ENCODE measurements at regions not wholly inside any gene's neighbourhood (a gene's known extent, or its start where the extent isn't known, plus 50 kb on each side); places are given as distances from the start of the nearest gene placed in this dataset.

GRCh38 chr7:67716729-67717128 lies 720.1 kb downstream of the TYW1 start:
- no peaks in the 10 kb centered on the region for H3K36me3 ChIP-seq (ENCODE audit: control insufficient read depth in 2 of 2, extremely low read depth in 1 of 2, insufficient read depth in 1 of 2, low read length in 1 of 2)
- Mint-ChIP-seq H3K9me3 (peaks cover 5 to 18% (median 8%) of the 10 kb centered on the region in 3 donors), H3K4me1 (no peaks in the 10 kb centered on the region)

GRCh38 chr7:67723591-67723990 lies 727.0 kb downstream of the TYW1 start:
- Histone ChIP-seq H3K4me3 (ENCODE audit: control insufficient read depth in 1 of 2, extremely low read depth in 1 of 2, low read length in 1 of 2) (no peak overlapping the region), H3K9me3 (no peaks in the 10 kb centered on the region), H3K27me3 (replicated peaks in 1 of 2; ENCODE audit: control insufficient read depth in 2 of 2, extremely low read depth in 1 of 2, insufficient read depth in 2 of 2, low read length in 1 of 2) (no peaks in the 10 kb centered on the region), H3K36me3 (ENCODE audit: control insufficient read depth in 2 of 2, extremely low read depth in 1 of 2, insufficient read depth in 1 of 2, low read length in 1 of 2) (no peaks in the 10 kb centered on the region), H3K27ac (ENCODE audit: low read length) (no peak overlapping the region), H3K4me1 (ENCODE audit: control insufficient read depth in 1 of 2, extremely low read depth in 1 of 2, insufficient read depth in 2 of 2, low read length in 2 of 2) (no peaks in the 10 kb centered on the region)
- no CpG with 5 or more reads among the region's 3 CpGs for WGBS (ENCODE audit: insufficient coverage)
- ATAC-seq (replicated peaks in 1 of 4) (no peak), DNase-seq (no peak)
- Mint-ChIP-seq H3K4me3 (no peak overlapping the region), H3K9me3 (peaks cover 9 to 26% (median 12%) of the 10 kb centered on the region in 3 donors), H3K27me3 (no peaks in the 10 kb centered on the region), H3K4me1 (no peaks in the 10 kb centered on the region), H3K36me3 (no peaks in the 10 kb centered on the region), H3K27ac (no peak overlapping the region)
- POLR2A ChIA-PET, result no interaction called here
- CTCF ChIA-PET, result no interaction called here

More at GRCh38 chr7:67716729-67717128, 720.1 kb downstream of the TYW1 start:
- H3K27me3 Mint-ChIP-seq, result no peaks in the 10 kb centered on the region
- Histone ChIP-seq H3K4me3 (ENCODE audit: control insufficient read depth in 1 of 2, extremely low read depth in 1 of 2, low read length in 1 of 2) (no peak overlapping the region), H3K4me1 (ENCODE audit: control insufficient read depth in 1 of 2, extremely low read depth in 1 of 2, insufficient read depth in 2 of 2, low read length in 2 of 2) (no peaks in the 10 kb centered on the region), H3K27me3 (replicated peaks in 1 of 2; ENCODE audit: control insufficient read depth in 2 of 2, extremely low read depth in 1 of 2, insufficient read depth in 2 of 2, low read length in 1 of 2) (peaks cover 0 to 3% of the 10 kb centered on the region in 2 experiments), H3K27ac (ENCODE audit: low read length) (no peak overlapping the region), H3K9me3 (no peaks in the 10 kb centered on the region)
- ATAC-seq (replicated peaks in 1 of 4), result no peak
- no peak for DNase-seq
- no peak overlapping the region for H3K27ac Mint-ChIP-seq
- 0% methylated on average over 1 of the region's 2 CpGs for WGBS (ENCODE audit: insufficient coverage)
- no peak overlapping the region for H3K4me3 Mint-ChIP-seq
- no peaks in the 10 kb centered on the region for H3K36me3 Mint-ChIP-seq
- ChIA-PET CTCF (no interaction called here), POLR2A (no interaction called here)

GRCh38 chr7:67724435-67724834 lies 727.8 kb downstream of the TYW1 start:
- ATAC-seq (replicated peaks in 1 of 4), result no peak

GRCh38 chr7:67724955-67725354 lies 728.3 kb downstream of the TYW1 start:
- Histone ChIP-seq H3K27me3 (replicated peaks in 1 of 2; ENCODE audit: control insufficient read depth in 2 of 2, extremely low read depth in 1 of 2, insufficient read depth in 2 of 2, low read length in 1 of 2) (no peaks in the 10 kb centered on the region), H3K36me3 (ENCODE audit: control insufficient read depth in 2 of 2, extremely low read depth in 1 of 2, insufficient read depth in 1 of 2, low read length in 1 of 2) (no peaks in the 10 kb centered on the region), H3K4me1 (ENCODE audit: control insufficient read depth in 1 of 2, extremely low read depth in 1 of 2, insufficient read depth in 2 of 2, low read length in 2 of 2) (no peaks in the 10 kb centered on the region), H3K9me3 (no peaks in the 10 kb centered on the region), H3K4me3 (ENCODE audit: control insufficient read depth in 1 of 2, extremely low read depth in 1 of 2, low read length in 1 of 2) (no peak overlapping the region), H3K27ac (ENCODE audit: low read length) (no peak overlapping the region)
- WGBS (ENCODE audit: insufficient coverage), result no CpG with 5 or more reads among the region's 2 CpGs
- Mint-ChIP-seq H3K9me3 (peaks cover 15 to 29% (median 15%) of the 10 kb centered on the region in 3 donors), H3K27ac (no peak overlapping the region), H3K36me3 (no peaks in the 10 kb centered on the region), H3K4me1 (no peaks in the 10 kb centered on the region), H3K4me3 (no peak overlapping the region), H3K27me3 (no peaks in the 10 kb centered on the region)
- no peak for DNase-seq
- no peak for ATAC-seq (replicated peaks in 1 of 4)
- ChIA-PET CTCF (no interaction called here), POLR2A (no interaction called here)

More at GRCh38 chr7:67724435-67724834, 727.8 kb downstream of the TYW1 start:
- no peaks in the 10 kb centered on the region for H3K4me1 Mint-ChIP-seq
- no peak for DNase-seq
- ChIA-PET CTCF (no interaction called here), POLR2A (no interaction called here)
- Histone ChIP-seq H3K36me3 (ENCODE audit: control insufficient read depth in 2 of 2, extremely low read depth in 1 of 2, insufficient read depth in 1 of 2, low read length in 1 of 2) (no peaks in the 10 kb centered on the region), H3K9me3 (no peaks in the 10 kb centered on the region), H3K4me1 (ENCODE audit: control insufficient read depth in 1 of 2, extremely low read depth in 1 of 2, insufficient read depth in 2 of 2, low read length in 2 of 2) (no peaks in the 10 kb centered on the region), H3K27me3 (replicated peaks in 1 of 2; ENCODE audit: control insufficient read depth in 2 of 2, extremely low read depth in 1 of 2, insufficient read depth in 2 of 2, low read length in 1 of 2) (no peaks in the 10 kb centered on the region), H3K27ac (ENCODE audit: low read length) (no peak overlapping the region), H3K4me3 (ENCODE audit: control insufficient read depth in 1 of 2, extremely low read depth in 1 of 2, low read length in 1 of 2) (no peak overlapping the region)
- WGBS (ENCODE audit: insufficient coverage), result 92% methylated on average over 4 of the region's 5 CpGs
- H3K4me3 Mint-ChIP-seq, result no peak overlapping the region
- no peaks in the 10 kb centered on the region for H3K27me3 Mint-ChIP-seq
- H3K36me3 Mint-ChIP-seq, result no peaks in the 10 kb centered on the region
- H3K27ac Mint-ChIP-seq, result no peak overlapping the region
- H3K9me3 Mint-ChIP-seq, result peaks cover 12 to 26% (median 14%) of the 10 kb centered on the region in 3 donors

- no peaks in the 10 kb centered on the region for H3K27me3 ChIP-seq (replicated peaks in 1 of 2; ENCODE audit: control insufficient read depth in 2 of 2, extremely low read depth in 1 of 2, insufficient read depth in 2 of 2, low read length in 1 of 2)
- no peaks in the 10 kb centered on the region for H3K9me3 ChIP-seq
- Mint-ChIP-seq H3K4me3 (no peak overlapping the region), H3K36me3 (no peaks in the 10 kb centered on the region), H3K27ac (no peak overlapping the region), H3K9me3 (peaks cover 15 to 29% (median 16%) of the 10 kb centered on the region in 3 donors), H3K4me1 (no peaks in the 10 kb centered on the region), H3K27me3 (no peaks in the 10 kb centered on the region)
- no peaks in the 10 kb centered on the region for H3K4me1 ChIP-seq (ENCODE audit: control insufficient read depth in 1 of 2, extremely low read depth in 1 of 2, insufficient read depth in 2 of 2, low read length in 2 of 2)
- no peaks in the 10 kb centered on the region for H3K36me3 ChIP-seq (ENCODE audit: control insufficient read depth in 2 of 2, extremely low read depth in 1 of 2, insufficient read depth in 1 of 2, low read length in 1 of 2)
- ATAC-seq (replicated peaks in 1 of 4) (no peak), DNase-seq (no peak)
- no peak overlapping the region for H3K4me3 ChIP-seq (ENCODE audit: control insufficient read depth in 1 of 2, extremely low read depth in 1 of 2, low read length in 1 of 2)
- WGBS (ENCODE audit: insufficient coverage), result 75% methylated on average over 3 of the region's 3 CpGs
- ChIA-PET CTCF (no interaction called here), POLR2A (no interaction called here)
- no peak overlapping the region for H3K27ac ChIP-seq (ENCODE audit: low read length)
These were observed 728.8 kb downstream of the TYW1 start for GRCh38 chr7:67725423-67725822.

- no peaks in the 10 kb centered on the region for H3K36me3 ChIP-seq (ENCODE audit: control insufficient read depth in 2 of 2, extremely low read depth in 1 of 2, insufficient read depth in 1 of 2, low read length in 1 of 2)
- H3K4me1 ChIP-seq (ENCODE audit: control insufficient read depth in 1 of 2, extremely low read depth in 1 of 2, insufficient read depth in 2 of 2, low read length in 2 of 2), result no peaks in the 10 kb centered on the region
- ChIA-PET CTCF (no interaction called here), POLR2A (no interaction called here)
- Mint-ChIP-seq H3K9me3 (peaks cover 20 to 28% (median 28%) of the 10 kb centered on the region in 3 donors), H3K27me3 (no peaks in the 10 kb centered on the region), H3K27ac (no peak overlapping the region), H3K36me3 (no peaks in the 10 kb centered on the region), H3K4me1 (no peaks in the 10 kb centered on the region), H3K4me3 (no peak overlapping the region)
- H3K27me3 ChIP-seq (replicated peaks in 1 of 2; ENCODE audit: control insufficient read depth in 2 of 2, extremely low read depth in 1 of 2, insufficient read depth in 2 of 2, low read length in 1 of 2), result no peaks in the 10 kb centered on the region
- H3K4me3 ChIP-seq (ENCODE audit: control insufficient read depth in 1 of 2, extremely low read depth in 1 of 2, low read length in 1 of 2), result no peak overlapping the region
- DNase-seq (no peak), ATAC-seq (replicated peaks in 1 of 4) (no peak)
- WGBS (ENCODE audit: insufficient coverage), result 76% methylated on average over 7 of the region's 7 CpGs
- H3K9me3 ChIP-seq, result no peaks in the 10 kb centered on the region
- H3K27ac ChIP-seq (ENCODE audit: low read length), result no peak overlapping the region
These were observed 733.1 kb downstream of the TYW1 start for GRCh38 chr7:67729771-67730170.

GRCh38 chr7:67731704-67732103 lies 735.1 kb downstream of the TYW1 start:
- ChIA-PET POLR2A (interaction anchor here in 1 of 2 donors (0.6 kb wide), 1 partner anchor 105 kb away, joined by 3 read pairs; no protein-coding TSS in a partner anchor), CTCF (no interaction called here)
- Histone ChIP-seq H3K9me3 (no peaks in the 10 kb centered on the region), H3K36me3 (ENCODE audit: control insufficient read depth in 2 of 2, extremely low read depth in 1 of 2, insufficient read depth in 1 of 2, low read length in 1 of 2) (no peaks in the 10 kb centered on the region), H3K4me3 (ENCODE audit: control insufficient read depth in 1 of 2, extremely low read depth in 1 of 2, low read length in 1 of 2) (no peak overlapping the region), H3K27ac (ENCODE audit: low read length) (no peak overlapping the region), H3K4me1 (ENCODE audit: control insufficient read depth in 1 of 2, extremely low read depth in 1 of 2, insufficient read depth in 2 of 2, low read length in 2 of 2) (no peaks in the 10 kb centered on the region), H3K27me3 (replicated peaks in 1 of 2; ENCODE audit: control insufficient read depth in 2 of 2, extremely low read depth in 1 of 2, insufficient read depth in 2 of 2, low read length in 1 of 2) (no peaks in the 10 kb centered on the region)
- Mint-ChIP-seq H3K27me3 (no peaks in the 10 kb centered on the region), H3K9me3 (peaks cover 18 to 28% (median 18%) of the 10 kb centered on the region in 3 donors), H3K27ac (no peak overlapping the region), H3K4me1 (no peaks in the 10 kb centered on the region), H3K4me3 (no peak overlapping the region), H3K36me3 (no peaks in the 10 kb centered on the region)
- ATAC-seq (replicated peaks in 1 of 4), result no peak
- DNase-seq, result no peak
- 75% methylated on average over 2 of the region's 2 CpGs for WGBS (ENCODE audit: insufficient coverage)
